ENCODE measurements at regions not wholly inside any gene's neighbourhood (a gene's known extent, or its start where the extent isn't known, plus 50 kb on each side); places are given as distances from the start of the nearest gene placed in this dataset.

DNA sequence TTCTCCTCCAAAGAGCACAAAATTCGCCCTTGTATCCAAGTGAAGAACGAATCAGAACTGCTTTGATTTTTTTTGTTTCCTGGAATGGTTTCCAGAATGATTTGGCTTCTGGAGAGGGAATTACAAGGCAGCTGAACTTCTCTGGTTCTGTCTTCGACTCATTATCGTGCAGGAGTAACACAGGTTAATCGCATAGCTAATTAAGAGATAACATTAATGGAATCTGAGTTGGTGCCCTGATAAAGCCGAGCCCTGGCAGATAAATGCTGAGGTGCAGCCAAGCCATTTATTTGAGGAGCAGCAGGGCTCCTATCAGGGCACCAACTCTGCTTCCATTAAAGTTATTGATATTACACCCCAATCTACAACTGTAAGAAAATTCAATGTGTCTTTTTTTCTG lies 433.7 kb downstream of the ZNF521 start:
- TF ChIP-seq, protein P1, sequence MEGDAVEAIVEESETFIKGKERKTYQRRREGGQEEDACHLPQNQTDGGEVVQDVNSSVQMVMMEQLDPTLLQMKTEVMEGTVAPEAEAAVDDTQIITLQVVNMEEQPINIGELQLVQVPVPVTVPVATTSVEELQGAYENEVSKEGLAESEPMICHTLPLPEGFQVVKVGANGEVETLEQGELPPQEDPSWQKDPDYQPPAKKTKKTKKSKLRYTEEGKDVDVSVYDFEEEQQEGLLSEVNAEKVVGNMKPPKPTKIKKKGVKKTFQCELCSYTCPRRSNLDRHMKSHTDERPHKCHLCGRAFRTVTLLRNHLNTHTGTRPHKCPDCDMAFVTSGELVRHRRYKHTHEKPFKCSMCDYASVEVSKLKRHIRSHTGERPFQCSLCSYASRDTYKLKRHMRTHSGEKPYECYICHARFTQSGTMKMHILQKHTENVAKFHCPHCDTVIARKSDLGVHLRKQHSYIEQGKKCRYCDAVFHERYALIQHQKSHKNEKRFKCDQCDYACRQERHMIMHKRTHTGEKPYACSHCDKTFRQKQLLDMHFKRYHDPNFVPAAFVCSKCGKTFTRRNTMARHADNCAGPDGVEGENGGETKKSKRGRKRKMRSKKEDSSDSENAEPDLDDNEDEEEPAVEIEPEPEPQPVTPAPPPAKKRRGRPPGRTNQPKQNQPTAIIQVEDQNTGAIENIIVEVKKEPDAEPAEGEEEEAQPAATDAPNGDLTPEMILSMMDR (IDR thresholded peaks at IDR 0.05; ENCODE audit: low read length, missing control alignments) = no peak
- DNase-seq (ENCODE audit: low read depth) = no peak
- no peak overlapping the region for H3K4me3 ChIP-seq (replicated peaks; ENCODE audit: low read depth, low read length)

DNA sequence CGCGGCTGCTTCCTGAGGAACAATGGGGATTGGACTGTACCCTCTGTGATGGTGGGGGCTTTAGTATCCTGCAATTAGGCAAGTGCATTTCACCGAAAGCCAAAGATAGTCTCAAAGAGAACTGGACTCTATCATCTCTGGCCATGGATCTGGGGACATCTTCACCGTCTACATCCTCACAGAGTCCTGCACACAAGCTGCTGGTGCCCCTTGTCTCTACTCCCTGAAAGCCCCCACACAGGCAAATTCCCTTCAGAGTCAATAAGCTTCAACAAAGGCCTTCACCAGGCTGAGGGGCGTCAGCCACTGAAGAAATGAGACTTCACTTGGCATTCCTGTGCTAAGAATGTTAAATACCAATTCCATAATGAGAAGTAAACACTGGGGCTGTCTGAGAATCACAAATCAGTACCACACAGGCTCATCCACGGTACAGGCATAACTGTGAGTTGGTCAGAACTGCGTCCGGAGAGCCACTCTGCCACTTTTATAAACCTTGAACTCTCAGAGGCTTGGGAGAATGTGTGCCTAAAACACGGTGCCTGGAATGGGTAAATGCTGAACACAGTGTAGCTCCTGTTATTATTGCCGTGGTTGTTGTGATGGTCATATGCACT lies 432.7 kb downstream of the ZNF521 start:
- TF ChIP-seq, protein P1 (IDR thresholded peaks at IDR 0.05; ENCODE audit: low read length, missing control alignments) = no peak
- DNase-seq (ENCODE audit: low read depth) = no peak
- no peak overlapping the region for H3K4me3 ChIP-seq (replicated peaks; ENCODE audit: low read depth, low read length)

DNA sequence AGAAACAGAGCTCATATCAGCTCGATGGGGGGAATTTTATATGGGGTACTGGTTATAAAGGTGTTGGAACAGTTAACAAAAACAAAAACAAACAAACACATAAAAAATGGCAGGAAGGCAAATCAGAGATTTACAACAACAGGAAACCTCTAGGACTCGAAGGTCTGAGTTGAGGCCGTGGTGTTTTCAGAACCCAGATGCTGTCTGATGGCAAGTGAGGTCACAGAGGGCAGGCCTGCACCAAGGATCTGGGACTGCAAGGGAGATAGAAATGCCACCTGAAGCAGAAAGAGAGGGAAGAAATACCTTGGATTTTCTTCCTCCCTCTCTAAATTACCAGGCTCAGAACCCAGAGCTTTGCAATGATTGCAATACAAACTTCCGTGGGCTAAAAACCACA lies 429.5 kb downstream of the ZNF521 start:
- DNase-seq (ENCODE audit: low read depth) = no peak
- TF ChIP-seq, protein P1 (IDR thresholded peaks at IDR 0.05; ENCODE audit: low read length, missing control alignments) = no peak

DNA sequence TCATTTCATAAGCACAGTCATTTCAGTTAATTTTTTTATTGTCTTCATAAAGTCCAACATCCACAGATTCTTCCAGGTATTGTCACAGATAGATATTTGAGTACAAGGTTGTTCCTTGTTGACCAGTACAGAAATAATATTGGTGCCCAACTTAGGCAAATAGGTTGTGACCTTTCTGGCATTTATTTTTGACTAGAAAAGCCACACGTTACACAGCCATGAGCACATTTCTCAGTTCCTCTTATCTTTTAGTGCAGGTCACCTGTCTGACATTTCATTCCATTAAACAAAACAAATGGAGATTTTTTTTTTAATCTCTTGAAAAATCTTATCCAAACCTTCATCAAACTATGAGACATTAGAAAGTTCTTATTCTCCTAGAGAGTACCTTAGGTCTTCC lies 428.8 kb downstream of the ZNF521 start:
- no peak for DNase-seq (ENCODE audit: low read depth)
- TF ChIP-seq, protein P1 (IDR thresholded peaks at IDR 0.05; ENCODE audit: low read length, missing control alignments) = no peak
- no peak overlapping the region for H3K4me3 ChIP-seq (replicated peaks; ENCODE audit: low read depth, low read length)

More for the DNA sequence above, 429.5 kb downstream of the ZNF521 start:
- H3K4me3 ChIP-seq (replicated peaks; ENCODE audit: low read depth, low read length) = no peak overlapping the region

DNA sequence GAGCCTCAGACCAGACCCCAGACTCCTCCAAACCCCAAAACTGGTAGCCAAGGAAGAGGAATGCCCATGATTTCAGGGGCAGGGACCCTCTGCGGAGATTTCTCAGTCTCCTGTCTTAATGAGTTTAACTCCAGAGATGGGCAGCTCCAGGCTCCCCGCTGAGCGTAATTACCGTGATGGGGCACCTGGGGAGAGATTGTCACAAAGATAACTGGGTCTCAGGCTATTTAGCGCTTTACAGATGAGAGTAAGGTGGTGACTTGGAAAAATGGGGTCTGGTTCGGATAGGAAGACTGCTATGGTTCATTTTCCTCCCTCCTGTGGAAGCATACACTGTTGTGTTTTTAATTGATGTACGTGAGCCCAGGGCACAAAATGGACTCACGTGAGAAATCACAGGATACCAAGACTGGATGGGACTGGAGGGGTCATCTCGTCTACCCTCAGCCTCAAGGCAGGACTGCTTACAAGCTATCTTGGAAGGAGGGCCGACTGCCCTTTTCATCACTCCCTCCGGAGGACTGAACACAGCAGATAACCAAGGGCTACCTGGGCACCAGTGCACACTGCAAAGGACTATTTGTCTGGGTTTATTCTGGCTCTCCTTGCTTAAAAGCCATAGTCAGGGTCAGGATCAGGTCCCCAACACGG lies 427.8 kb downstream of the ZNF521 start:
- DNase-seq (ENCODE audit: low read depth) = no peak
- TF ChIP-seq, protein P1 (IDR thresholded peaks at IDR 0.05; ENCODE audit: low read length, missing control alignments) = no peak
- H3K4me3 ChIP-seq (replicated peaks; ENCODE audit: low read depth, low read length) = no peak overlapping the region

- TF ChIP-seq, protein P1 (IDR thresholded peaks at IDR 0.05; ENCODE audit: low read length, missing control alignments) = no peak
- DNase-seq (ENCODE audit: low read depth) = no peak
- no peak overlapping the region for H3K4me3 ChIP-seq (replicated peaks; ENCODE audit: low read depth, low read length)
Measured at GRCh38 chr18:24926649-24927048, 425.3 kb downstream of the ZNF521 start.

Measured in fibroblast of pulmonary artery (primary cell).